Upper lobe of left lung (tissue), 6 donors: ENCODE measurements at regions not wholly inside any gene's neighbourhood (a gene's known extent, or its start where the extent isn't known, plus 50 kb on each side); places are given as distances from the start of the nearest gene placed in this dataset.

Experiments
- ATAC-seq, 2 donors: fragments of 200-7000 bp; cut with Tn5 transposase; one replicate each; pipeline ENCODE4 v1.9.1; 2022; ENCODE audit warnings: mild to moderate bottlenecking in 2 of 2, moderate library complexity in 2 of 2; ENCODE audit not compliant: low FRiP score in 2 of 2
- DNase-seq, 2 donors: peaks; one replicate each; pipeline ENCODE4 v3.0.0-alpha.2; 2019 to 2020
- H3K27ac ChIP-seq, 4 donors: fragments of 200-600 bp; sonication (generic); one replicate each; pipeline ENCODE4 v1.5.1; 2016 to 2019
- H3K27me3 ChIP-seq, 4 donors: fragments of 200-600 bp; sonication (generic); one replicate each; pipeline ENCODE4 v1.5.1; 2017 to 2019
- H3K36me3 ChIP-seq, 4 donors: fragments of 200-600 bp; sonication (generic); one replicate each; pipeline ENCODE4 v1.5.1; 2016 to 2019
- H3K4me1 ChIP-seq, 4 donors: fragments of 200-600 bp; sonication (generic); one replicate each; pipeline ENCODE4 v1.5.1; 2018 to 2019
- H3K4me3 ChIP-seq, 4 donors: fragments of 200-600 bp; sonication (generic); one replicate each; pipeline ENCODE4 v1.5.1; 2017 to 2019; ENCODE audit warnings: mild to moderate bottlenecking in 2 of 4, moderate library complexity in 1 of 4
- H3K9me3 ChIP-seq, 4 donors: fragments of 200-600 bp; sonication (generic); one replicate each; pipeline ENCODE4 v1.5.1; 2018 to 2019
- CTCF ChIP-seq, 6 experiments: fragments of 450-650 bp in 4 of 6; fragments of 200-600 bp in 2 of 6; sonication (generic) in 2 of 6; IDR thresholded peaks; one replicate each; pipeline ENCODE4 v1.5.1; 2016 to 2019; ENCODE audit warnings: antibody characterized with exemption in 6 of 6
- EP300 ChIP-seq, 4 donors: sonication (generic); formaldehyde crosslinking; IDR thresholded peaks; one replicate each; pipeline ENCODE4 v1.5.1; 2017; ENCODE audit warnings: antibody characterized with exemption in 4 of 4, control low read depth in 2 of 4
- POLR2A ChIP-seq, 4 donors: fragments of 450-650 bp; IDR thresholded peaks; one replicate each; pipeline ENCODE4 v1.5.1; 2016 to 2017; ENCODE audit warnings: antibody characterized with exemption in 4 of 4, mild to moderate bottlenecking in 2 of 4
- POLR2AphosphoS5 ChIP-seq, 2 donors: sonication (generic); formaldehyde crosslinking; IDR thresholded peaks; one replicate each; pipeline ENCODE4 v1.5.1; 2017; ENCODE audit warnings: antibody characterized with exemption in 2 of 2
- WGBS, 2 donors: methylation state at CpG; one replicate each; pipeline ENCODE4 v1.1.5; 2017 to 2018; 5-methylcytosine and 5-hydroxymethylcytosine counted together
- donor health status: DM: no; HTN: no; CAD: no; lungs with moderate emphysema.
- donor health status: DM: no; HTN: yes; CAD: no; lungs with severe emphysema.

DNA sequence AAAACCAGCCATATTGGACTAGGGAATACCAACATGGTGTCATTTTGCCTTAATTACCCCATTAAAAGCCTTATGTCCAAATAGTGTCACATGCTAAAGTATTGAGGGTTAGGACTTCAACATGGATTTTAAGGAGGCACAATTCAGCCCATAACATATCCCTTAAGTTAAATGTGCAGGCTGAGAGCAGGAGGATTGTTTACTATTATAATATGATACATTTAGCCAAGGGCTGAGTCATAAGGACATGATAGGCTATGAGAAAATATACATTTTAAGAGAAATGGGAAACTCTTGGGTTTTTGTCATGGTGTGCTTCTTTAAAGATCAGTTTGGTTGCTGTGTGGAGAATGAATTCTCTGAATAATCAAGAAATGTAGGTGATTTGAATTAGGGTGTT lies 136.8 kb downstream of the RDH14 start:
- no peaks in the 10 kb centered on the region for H3K36me3 ChIP-seq
- no peak for DNase-seq
- H3K27ac ChIP-seq: no peak overlapping the region
- ATAC-seq: no peak
- H3K4me1 ChIP-seq: no peaks in the 10 kb centered on the region
- TF ChIP-seq POLR2AphosphoS5 (IDR thresholded peaks at IDR 0.05): no peak
- no peak for TF ChIP-seq EP300 (IDR thresholded peaks at IDR 0.05)
- no peak for TF ChIP-seq CTCF (IDR thresholded peaks at IDR 0.05)
- no peak for TF ChIP-seq POLR2A (IDR thresholded peaks at IDR 0.05)
- H3K4me3 ChIP-seq: no peak overlapping the region
- no peaks in the 10 kb centered on the region for H3K9me3 ChIP-seq
- no peaks in the 10 kb centered on the region for H3K27me3 ChIP-seq

- H3K4me3 ChIP-seq: no peak overlapping the region
- DNase-seq: no peak
- no peak for TF ChIP-seq EP300 (IDR thresholded peaks at IDR 0.05)
- TF ChIP-seq POLR2A (IDR thresholded peaks at IDR 0.05): no peak
- TF ChIP-seq CTCF (IDR thresholded peaks at IDR 0.05): no peak
- no peak for TF ChIP-seq POLR2AphosphoS5 (IDR thresholded peaks at IDR 0.05)
- WGBS, 2 donors: 54% methylated on average over 2 of the region's 2 CpGs
- H3K9me3 ChIP-seq: no peaks in the 10 kb centered on the region
- no peaks in the 10 kb centered on the region for H3K4me1 ChIP-seq
- no peak for ATAC-seq
- H3K27ac ChIP-seq: no peak overlapping the region
- no peaks in the 10 kb centered on the region for H3K36me3 ChIP-seq
- no peaks in the 10 kb centered on the region for H3K27me3 ChIP-seq
Observed at GRCh38 chr2:18422432-18423165, 137.9 kb downstream of the RDH14 start.

DNA sequence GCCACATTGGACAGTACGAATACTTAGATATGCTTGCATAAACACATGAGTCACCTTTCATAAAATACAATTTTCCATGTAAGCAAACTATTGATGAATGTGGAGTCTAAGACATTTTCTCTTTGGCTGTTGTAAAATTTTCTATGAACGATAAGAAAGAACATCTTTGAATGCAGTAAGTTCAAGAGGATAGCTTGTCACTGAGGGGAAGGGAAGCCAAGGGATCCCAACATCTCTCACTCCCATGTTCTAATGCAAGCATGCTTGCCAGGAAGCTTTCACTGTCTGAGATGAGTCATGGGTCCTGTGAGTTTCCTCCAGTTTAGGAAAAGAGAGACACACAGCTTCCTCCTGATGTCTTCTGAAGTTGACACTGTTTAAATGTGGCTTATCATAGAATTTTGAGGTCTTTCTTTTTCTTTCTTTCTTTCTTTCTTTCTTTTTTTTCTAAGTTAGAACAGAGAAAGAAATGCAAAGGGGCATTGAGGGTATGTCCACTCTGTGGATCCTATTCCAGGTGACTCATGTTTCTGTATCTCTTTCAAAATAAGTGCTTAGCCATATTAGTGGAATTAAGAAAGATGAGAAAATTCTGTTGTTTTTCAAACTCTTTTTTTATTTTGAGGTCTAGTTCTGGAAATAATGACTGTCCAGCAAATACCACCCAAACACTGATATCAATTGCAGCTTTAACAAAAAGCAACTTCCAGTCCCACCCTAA lies 146.6 kb downstream of the RDH14 start:
- no peaks in the 10 kb centered on the region for H3K9me3 ChIP-seq
- H3K27me3 ChIP-seq: no peaks in the 10 kb centered on the region
- DNase-seq (no peak), ATAC-seq (peak; percentile 43 to 94)
- H3K27ac ChIP-seq: no peak overlapping the region
- TF ChIP-seq POLR2AphosphoS5 (IDR thresholded peaks at IDR 0.05) (peak in 1 of 2 donors; percentile 14), CTCF (IDR thresholded peaks at IDR 0.05) (no peak)
- no peaks in the 10 kb centered on the region for H3K4me1 ChIP-seq
- H3K36me3 ChIP-seq: no peaks in the 10 kb centered on the region
- H3K4me3 ChIP-seq: no peak overlapping the region
- 58 to 70% methylated on average over 2 of the region's 2 CpGs for WGBS, 2 donors

DNA sequence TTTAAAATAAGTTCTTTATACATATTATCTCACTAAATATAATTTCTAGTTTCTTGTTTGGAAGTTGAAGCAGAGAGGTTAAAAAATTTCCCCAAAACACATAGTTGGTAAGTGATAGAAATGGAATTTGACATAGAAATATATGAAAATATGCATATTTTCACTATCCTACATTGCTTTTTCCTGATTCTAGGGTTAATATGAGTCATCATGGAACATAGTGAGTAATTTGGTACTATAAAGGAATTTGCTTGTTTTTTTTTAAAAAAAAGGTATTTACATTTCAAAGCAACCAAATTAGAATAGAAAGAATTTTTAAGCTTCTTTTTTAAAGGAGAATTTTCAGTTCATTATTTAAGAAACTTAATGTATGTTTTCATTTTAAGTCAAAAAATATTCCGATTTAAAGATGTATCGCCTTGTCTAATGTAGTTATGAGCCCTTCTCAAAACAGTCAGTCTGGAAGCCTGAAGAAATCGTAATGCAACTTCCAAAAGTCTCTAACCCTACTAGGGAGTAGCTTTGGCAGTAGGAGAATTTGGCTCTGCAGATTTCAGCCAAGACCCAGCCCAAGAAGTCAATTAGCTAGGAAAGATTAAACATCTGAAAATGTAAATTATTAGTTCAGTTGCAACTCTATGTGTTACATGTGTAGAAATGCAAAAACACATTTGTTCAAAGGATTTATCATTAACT lies 147.3 kb downstream of the RDH14 start:
- Histone ChIP-seq H3K4me3 (no peak overlapping the region), H3K4me1 (no peaks in the 10 kb centered on the region), H3K27ac (no peak overlapping the region), H3K9me3 (no peaks in the 10 kb centered on the region), H3K36me3 (no peaks in the 10 kb centered on the region), H3K27me3 (no peaks in the 10 kb centered on the region)
- DNase-seq (no peak), ATAC-seq (peak in 1 of 2 donors; percentile 62)
- WGBS, 2 donors: 75 to 78% methylated on average over 3 of the region's 3 CpGs
- TF ChIP-seq EP300 (IDR thresholded peaks at IDR 0.05): no peak
- TF ChIP-seq POLR2AphosphoS5 (IDR thresholded peaks at IDR 0.05): no peak
- TF ChIP-seq CTCF (IDR thresholded peaks at IDR 0.05): no peak
- no peak for TF ChIP-seq POLR2A (IDR thresholded peaks at IDR 0.05)
